ENCODE measurements at regions not wholly inside any gene's neighbourhood (a gene's known extent, or its start where the extent isn't known, plus 50 kb on each side); places are given as distances from the start of the nearest gene placed in this dataset.
"Not testable (repeated sequence)": the region's sequence is repeated elsewhere in the genome, so short reads cannot be mapped to it uniquely, and the experiment has no call there.

DNA sequence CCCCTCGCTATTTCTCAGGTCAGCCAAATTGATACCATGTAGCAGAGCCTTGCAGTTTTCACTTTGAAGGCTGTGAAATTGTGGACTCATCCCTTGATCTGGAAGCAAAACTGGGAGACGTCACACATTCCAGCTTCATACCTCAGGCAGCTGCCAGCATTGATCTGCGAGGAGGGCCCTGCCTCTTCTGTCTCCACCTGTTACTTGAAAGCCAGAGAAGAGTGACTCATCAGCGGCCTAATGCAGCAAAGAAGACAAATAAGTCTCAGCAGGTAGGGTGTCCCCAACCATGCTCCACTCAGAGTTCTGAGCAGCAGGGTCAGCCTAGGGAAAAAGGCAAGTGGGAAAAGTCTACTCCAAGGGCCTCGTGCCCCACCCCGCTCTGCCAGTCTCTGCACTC is 69.4 kb upstream of the BMP2 start:
- Histone ChIP-seq H3K27me3 (no peaks in the 10 kb centered on the region), H3K9me3 (no peaks in the 10 kb centered on the region), H3K27ac (no peak overlapping the region), H3K4me3 (no peak overlapping the region), H3K4me1 (peaks cover 9 to 31% of the 10 kb centered on the region in 2 donors), H3K36me3 (no peaks in the 10 kb centered on the region)
- TF ChIP-seq, protein P1, sequence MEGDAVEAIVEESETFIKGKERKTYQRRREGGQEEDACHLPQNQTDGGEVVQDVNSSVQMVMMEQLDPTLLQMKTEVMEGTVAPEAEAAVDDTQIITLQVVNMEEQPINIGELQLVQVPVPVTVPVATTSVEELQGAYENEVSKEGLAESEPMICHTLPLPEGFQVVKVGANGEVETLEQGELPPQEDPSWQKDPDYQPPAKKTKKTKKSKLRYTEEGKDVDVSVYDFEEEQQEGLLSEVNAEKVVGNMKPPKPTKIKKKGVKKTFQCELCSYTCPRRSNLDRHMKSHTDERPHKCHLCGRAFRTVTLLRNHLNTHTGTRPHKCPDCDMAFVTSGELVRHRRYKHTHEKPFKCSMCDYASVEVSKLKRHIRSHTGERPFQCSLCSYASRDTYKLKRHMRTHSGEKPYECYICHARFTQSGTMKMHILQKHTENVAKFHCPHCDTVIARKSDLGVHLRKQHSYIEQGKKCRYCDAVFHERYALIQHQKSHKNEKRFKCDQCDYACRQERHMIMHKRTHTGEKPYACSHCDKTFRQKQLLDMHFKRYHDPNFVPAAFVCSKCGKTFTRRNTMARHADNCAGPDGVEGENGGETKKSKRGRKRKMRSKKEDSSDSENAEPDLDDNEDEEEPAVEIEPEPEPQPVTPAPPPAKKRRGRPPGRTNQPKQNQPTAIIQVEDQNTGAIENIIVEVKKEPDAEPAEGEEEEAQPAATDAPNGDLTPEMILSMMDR (IDR thresholded peaks at IDR 0.05) = no peak
- intact Hi-C loops (cut with DNase I) = no loop called here
- no peak for ATAC-seq
- DNase-seq = no peak

DNA sequence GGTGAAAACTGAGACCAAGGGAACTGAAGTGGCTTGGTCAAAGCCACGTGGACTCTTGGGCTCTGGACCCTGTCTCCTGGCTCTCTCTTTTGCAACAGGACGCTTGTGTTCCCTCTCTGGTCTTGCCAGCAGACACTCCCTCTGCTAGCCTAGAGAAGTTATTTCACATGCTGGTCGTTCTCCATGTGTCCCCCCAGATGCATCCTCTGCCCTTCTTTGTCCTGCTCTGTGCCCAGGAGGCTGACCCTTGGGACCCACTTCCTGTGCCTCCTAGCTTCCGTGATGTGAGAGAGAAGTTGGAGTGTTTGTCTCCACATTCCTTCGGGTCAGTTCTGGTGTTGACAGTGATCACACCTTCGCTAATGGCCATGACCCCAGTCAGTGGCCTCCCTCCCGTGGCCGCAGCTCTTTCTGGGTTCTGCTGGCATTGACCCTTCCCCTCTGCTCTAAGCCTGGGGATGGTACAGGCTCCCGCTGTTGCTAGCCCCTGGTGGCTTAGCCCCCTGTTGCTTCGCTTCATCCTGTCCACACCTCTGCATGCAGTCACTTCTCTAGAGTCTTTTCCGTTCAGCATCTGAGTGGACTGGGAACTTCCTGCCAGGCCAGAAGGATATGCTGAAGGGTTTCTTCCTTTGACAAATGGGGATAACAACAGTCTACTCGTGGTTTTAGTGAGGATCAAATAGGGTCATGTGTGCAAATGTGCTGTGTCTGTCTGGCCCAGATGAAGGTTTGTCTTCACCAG is 70.1 kb upstream of the BMP2 start:
- TF ChIP-seq, protein P1 (IDR thresholded peaks at IDR 0.05) = no peak
- H3K27ac ChIP-seq = no peak overlapping the region
- H3K27me3 ChIP-seq = no peaks in the 10 kb centered on the region
- H3K4me1 ChIP-seq = peaks cover 9 to 29% of the 10 kb centered on the region in 2 donors
- ATAC-seq (no peak), DNase-seq (peak in 1 of 4 donors; percentile 47)
- intact Hi-C loops (cut with DNase I) = no loop called here
- H3K4me3 ChIP-seq = no peak overlapping the region
- no peaks in the 10 kb centered on the region for H3K36me3 ChIP-seq
- no peaks in the 10 kb centered on the region for H3K9me3 ChIP-seq

DNA sequence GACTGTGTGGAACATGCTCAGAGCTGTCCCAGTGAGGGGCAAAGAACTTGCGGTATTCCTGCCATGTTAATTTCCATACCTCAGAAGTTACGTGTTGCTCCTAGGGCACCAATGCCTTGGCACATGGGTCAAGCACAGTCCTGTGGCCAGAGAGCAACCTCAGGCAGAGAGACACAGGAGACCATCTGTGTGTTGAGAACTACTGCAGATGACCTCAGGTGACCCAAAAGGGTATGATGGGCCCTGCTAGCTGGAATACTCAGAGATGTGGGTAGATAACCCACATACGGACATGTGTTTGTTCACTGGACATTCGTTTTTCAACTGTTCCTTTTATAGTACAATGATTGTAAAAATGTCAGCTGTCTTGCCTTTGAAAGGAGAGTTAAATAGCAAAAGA is 71.5 kb upstream of the BMP2 start:
- H3K27ac ChIP-seq = no peak overlapping the region
- H3K27me3 ChIP-seq = no peaks in the 10 kb centered on the region
- no peak overlapping the region for H3K4me3 ChIP-seq
- no peaks in the 10 kb centered on the region for H3K9me3 ChIP-seq
- peaks cover 0 to 17% of the 10 kb centered on the region in 2 donors for H3K4me1 ChIP-seq
- intact Hi-C loops (cut with DNase I) = no loop called here
- DNase-seq (no peak), ATAC-seq (no peak)
- TF ChIP-seq, protein P1 (IDR thresholded peaks at IDR 0.05) = no peak
- no peaks in the 10 kb centered on the region for H3K36me3 ChIP-seq

DNA sequence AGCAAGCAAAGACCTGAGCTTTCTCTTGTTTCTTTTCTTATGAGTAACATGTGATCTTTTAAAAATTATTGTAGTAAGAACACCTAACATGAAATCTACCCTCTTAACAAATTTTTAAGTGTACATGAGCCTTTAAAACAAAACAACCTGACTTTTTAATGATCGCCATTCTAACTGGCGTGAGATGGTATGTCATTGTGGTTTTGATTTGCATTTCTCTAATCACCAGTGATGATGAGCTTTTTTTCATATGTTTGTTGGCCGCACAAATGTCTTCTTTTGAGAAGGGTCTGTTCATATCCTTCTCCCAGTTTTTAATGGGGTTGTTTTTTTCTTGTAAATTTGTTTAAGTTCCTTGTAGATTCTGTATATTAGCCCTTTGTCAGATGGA is 73.7 kb upstream of the BMP2 start:
- H3K4me3 ChIP-seq; intact Hi-C loops (cut with DNase I); H3K9me3 ChIP-seq; H3K27me3 ChIP-seq; ATAC-seq; H3K36me3 ChIP-seq; H3K4me1 ChIP-seq; H3K27ac ChIP-seq; DNase-seq: not testable (repeated sequence)

DNA sequence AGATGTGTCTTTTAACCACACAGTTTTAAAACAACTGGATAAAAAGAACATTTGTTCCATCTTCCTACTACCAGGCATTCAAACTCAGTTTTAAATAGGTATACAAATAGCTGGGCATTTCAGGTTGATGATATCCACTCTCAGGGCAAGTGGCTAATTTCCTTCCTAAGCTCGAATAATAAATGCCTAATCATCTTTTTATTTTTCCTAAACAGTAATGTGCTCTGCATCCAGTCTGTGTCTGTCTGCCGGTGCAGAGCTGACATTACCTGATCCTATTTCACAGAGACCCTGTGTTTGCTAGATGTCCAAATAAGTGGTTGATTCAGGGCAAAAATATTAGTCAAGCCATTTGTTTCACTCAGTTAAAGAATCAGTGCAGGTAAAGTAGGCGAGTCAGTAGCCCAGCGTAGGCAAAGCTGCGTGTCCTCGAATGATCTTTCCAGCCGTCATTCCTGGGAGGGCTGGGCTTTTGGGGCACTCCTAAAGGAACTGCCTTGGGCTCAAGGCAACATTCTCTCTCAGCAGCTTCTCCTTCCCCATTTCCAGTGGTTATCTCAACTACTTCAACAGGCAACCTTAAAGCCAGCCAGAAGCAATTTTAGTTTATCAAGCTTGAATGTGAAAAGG is 74.2 kb upstream of the BMP2 start:
- peaks cover 0 to 5% of the 10 kb centered on the region in 2 donors for H3K4me1 ChIP-seq
- H3K36me3 ChIP-seq = no peaks in the 10 kb centered on the region
- no peaks in the 10 kb centered on the region for H3K27me3 ChIP-seq
- H3K27ac ChIP-seq = no peak overlapping the region
- H3K9me3 ChIP-seq = no peaks in the 10 kb centered on the region
- TF ChIP-seq, protein P1 (IDR thresholded peaks at IDR 0.05) = no peak
- no peak overlapping the region for H3K4me3 ChIP-seq
- DNase-seq (no peak), ATAC-seq (peak; percentile 76)
- intact Hi-C loops (cut with DNase I) = no loop called here

All from left lung (tissue), 4 donors.